Skeletal muscle satellite cell (primary cell): ENCODE measurements at regions not wholly inside any gene's neighbourhood (a gene's known extent, or its start where the extent isn't known, plus 50 kb on each side); places are given as distances from the start of the nearest gene placed in this dataset.

ENCODE experiments used
- H3K27me3 ChIP-seq: 2 replicates; pipeline ENCODE4 v1.7.0; 2013; ENCODE audit warnings: low read length; ENCODE audit not compliant: control insufficient read depth, insufficient read depth
- H3K36me3 ChIP-seq: 2 replicates; pipeline ENCODE4 v1.7.0; 2013; ENCODE audit warnings: mild to moderate bottlenecking, control low read depth, low read length; ENCODE audit not compliant: insufficient read depth
- H3K4me1 ChIP-seq: 2 replicates; pipeline ENCODE4 v1.7.0; 2013; ENCODE audit warnings: low read length; ENCODE audit not compliant: control insufficient read depth, insufficient read depth
- H3K4me2 ChIP-seq: 2 replicates; pipeline ENCODE4 v1.7.0; 2013; ENCODE audit warnings: mild to moderate bottlenecking, low read length
- H3K4me3 ChIP-seq: 2 replicates; pipeline ENCODE4 v1.7.0; 2013; ENCODE audit warnings: low read length
- H3K9ac ChIP-seq: 2 replicates; pipeline ENCODE4 v1.7.0; 2013; ENCODE audit warnings: mild to moderate bottlenecking, low read depth, low read length, moderate library complexity
- H3K9me3 ChIP-seq: replicated peaks from 2 replicates; pipeline ENCODE4 v1.7.0; 2013; ENCODE audit warnings: mild to moderate bottlenecking, control low read depth, low read length

DNA sequence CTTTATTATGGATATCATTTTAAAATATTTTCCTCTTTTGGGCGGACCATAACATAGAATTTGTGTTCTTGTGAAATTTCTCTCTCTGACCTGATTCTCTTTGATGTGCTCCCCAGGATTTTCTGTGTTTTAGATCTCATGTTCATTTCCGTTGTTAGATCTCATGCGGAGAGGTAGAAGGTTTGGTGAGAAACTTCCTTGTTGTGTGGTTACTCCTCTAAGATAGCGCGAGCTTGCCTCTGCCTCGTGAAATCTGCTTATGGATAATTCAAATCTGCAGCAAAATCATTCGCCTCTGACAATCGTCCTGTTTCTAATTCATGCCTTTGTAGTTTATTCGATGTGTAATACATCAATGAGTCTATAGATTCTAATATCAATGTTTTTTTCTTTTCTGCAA is 580.4 kb downstream of the USP25 start:
- H3K4me1 ChIP-seq: peaks cover 7% of the 10 kb centered on the region
- no peak overlapping the region for H3K9ac ChIP-seq
- H3K27me3 ChIP-seq: no peaks in the 10 kb centered on the region
- peak overlapping the region; percentile 90 for H3K4me2 ChIP-seq
- H3K9me3 ChIP-seq: no peaks in the 10 kb centered on the region
- no peaks in the 10 kb centered on the region for H3K36me3 ChIP-seq
- H3K4me3 ChIP-seq: no peak overlapping the region

DNA sequence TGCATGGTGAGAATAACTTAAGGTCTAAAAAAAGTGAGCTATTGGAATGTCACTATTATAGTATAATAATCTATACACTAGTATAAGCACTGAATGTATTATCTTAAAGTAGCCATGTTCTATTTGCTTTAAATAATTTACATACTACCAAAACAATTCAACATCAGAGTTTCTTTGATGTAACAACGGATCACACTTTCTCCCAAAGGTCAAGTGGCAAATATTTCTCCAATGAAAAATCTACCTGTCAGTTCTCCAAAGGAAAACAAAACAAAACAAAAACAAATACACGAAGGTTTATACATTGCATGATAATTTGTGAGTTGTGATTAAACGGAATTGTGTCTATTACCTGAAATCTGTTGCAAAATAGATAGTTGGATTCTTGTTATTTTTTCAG is 581.4 kb downstream of the USP25 start:
- no peaks in the 10 kb centered on the region for H3K27me3 ChIP-seq
- no peaks in the 10 kb centered on the region for H3K36me3 ChIP-seq
- H3K4me1 ChIP-seq: peaks cover 7% of the 10 kb centered on the region
- H3K9me3 ChIP-seq: no peaks in the 10 kb centered on the region
- no peak overlapping the region for H3K9ac ChIP-seq
- no peak overlapping the region for H3K4me2 ChIP-seq
- no peak overlapping the region for H3K4me3 ChIP-seq

DNA sequence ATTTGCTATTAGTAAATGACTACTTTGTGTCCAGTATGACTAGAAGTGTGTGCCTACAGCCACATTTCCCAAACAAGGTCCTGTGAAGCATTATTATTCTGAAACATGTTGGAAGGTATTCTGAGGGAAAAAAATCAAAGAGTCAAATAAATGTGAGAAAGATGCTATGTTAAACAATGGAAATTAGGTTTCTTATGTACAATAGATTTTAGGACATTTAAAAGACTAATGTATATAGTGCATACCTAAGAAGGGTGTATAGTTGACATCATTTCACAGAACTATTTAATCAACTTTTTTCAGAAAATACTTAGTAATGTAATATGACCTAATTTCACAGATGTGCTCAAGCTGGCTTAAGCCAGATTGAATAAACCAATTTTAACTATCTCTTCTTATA is 582.5 kb downstream of the USP25 start:
- H3K9me3 ChIP-seq: no peaks in the 10 kb centered on the region
- no peak overlapping the region for H3K4me2 ChIP-seq
- no peak overlapping the region for H3K9ac ChIP-seq
- H3K36me3 ChIP-seq: no peaks in the 10 kb centered on the region
- no peak overlapping the region for H3K4me3 ChIP-seq
- peaks cover 7% of the 10 kb centered on the region for H3K4me1 ChIP-seq
- no peaks in the 10 kb centered on the region for H3K27me3 ChIP-seq

DNA sequence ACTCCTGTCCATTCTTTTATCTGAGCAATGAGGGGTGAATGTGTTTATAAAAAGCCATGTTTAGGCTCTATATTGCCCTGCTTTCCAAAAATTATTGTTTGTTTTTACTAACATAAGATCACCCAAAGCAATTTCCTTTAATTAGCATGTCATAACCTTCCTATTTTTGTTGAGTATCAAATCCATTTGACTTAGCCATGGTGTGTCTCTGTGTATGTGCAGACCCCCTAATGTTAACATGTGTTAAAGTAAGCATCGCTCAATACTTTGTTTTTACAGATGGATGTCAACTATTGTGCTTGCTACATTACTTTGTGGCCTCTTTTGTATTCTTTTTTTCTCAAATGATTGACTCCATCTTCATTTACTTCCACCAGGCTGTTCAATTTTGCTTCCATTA is 585.4 kb downstream of the USP25 start:
- Histone ChIP-seq H3K9ac (no peak overlapping the region), H3K4me1 (no peaks in the 10 kb centered on the region), H3K9me3 (no peaks in the 10 kb centered on the region), H3K36me3 (no peaks in the 10 kb centered on the region), H3K4me2 (no peak overlapping the region), H3K4me3 (no peak overlapping the region), H3K27me3 (no peaks in the 10 kb centered on the region)

DNA sequence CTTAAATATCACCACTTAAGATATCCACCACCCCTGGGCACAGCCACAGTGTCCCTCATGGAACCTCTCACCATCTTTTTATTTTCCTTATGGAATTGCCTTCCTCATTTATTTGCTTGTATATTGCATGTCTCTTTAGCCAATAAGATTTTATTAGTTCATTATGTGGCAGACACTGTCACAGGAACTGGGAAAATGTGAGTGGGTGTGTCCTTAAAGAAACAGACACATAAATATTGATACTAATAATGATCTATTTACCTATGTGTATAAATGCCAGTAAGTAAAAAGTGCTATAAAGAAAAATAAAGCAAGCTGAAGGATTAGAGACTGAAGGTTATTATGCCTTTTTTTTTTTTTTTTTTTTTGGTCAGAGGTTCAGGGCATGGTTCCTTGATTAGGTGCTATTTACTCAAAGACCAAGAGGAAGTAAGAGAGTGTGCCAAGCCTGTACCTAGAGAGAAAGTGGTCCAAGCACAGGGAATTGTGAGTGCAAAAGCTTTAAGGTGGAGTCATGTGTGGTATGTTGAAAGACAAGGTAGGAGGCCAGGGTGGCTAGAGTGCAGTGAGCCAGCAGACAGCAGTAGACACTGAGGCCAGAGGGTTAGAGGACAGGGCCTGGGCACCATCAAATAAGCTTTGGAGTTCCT is 589.0 kb downstream of the USP25 start:
- H3K9ac ChIP-seq: no peak overlapping the region

DNA sequence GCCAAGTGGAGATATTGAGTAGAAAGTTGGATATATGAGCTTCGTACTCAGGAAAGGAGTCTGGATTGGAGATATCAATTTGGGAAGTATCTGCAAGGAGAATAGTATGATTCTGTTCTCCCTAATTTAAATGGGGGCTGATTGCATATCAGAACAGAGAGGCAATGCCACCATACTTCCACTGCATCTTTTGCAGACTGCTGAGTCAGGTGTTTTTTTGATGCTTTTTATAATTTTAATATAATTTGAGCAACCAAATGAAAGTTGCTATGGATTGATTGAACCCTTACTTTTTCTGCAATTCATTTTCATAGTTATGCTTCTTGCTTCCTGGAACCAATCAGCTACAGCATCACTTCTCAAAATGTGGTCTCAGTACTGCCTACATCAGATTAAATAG is 590.3 kb downstream of the USP25 start:
- Histone ChIP-seq H3K9ac (no peak overlapping the region), H3K4me3 (no peak overlapping the region), H3K27me3 (no peaks in the 10 kb centered on the region), H3K36me3 (no peaks in the 10 kb centered on the region), H3K4me2 (no peak overlapping the region), H3K4me1 (peaks cover 11% of the 10 kb centered on the region), H3K9me3 (no peaks in the 10 kb centered on the region)

More for the DNA sequence above, 589.0 kb downstream of the USP25 start:
- Histone ChIP-seq H3K4me1 (peaks cover 8% of the 10 kb centered on the region), H3K27me3 (no peaks in the 10 kb centered on the region), H3K4me2 (no peak overlapping the region), H3K4me3 (no peak overlapping the region), H3K36me3 (no peaks in the 10 kb centered on the region), H3K9me3 (no peaks in the 10 kb centered on the region)

DNA sequence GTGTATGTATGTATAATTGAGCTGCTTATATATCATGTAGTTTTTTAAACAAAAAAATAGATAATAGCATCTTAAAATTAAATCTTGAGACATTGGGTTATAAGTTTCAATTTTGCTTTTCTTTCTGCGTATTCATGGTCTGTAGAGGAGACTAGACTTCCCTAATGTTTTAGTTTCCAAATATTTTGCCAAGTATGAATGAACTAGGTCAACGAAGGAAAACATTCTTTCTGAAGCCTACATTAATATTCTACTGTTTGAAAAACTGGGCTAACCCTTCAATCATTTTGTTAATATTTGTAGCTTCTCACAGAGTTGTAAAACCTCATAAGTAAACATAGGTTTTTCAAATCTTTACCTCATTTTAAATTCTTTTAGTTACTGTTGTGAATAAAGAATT is 592.7 kb downstream of the USP25 start:
- Histone ChIP-seq H3K9ac (no peak overlapping the region), H3K27me3 (no peaks in the 10 kb centered on the region), H3K4me2 (no peak overlapping the region)

DNA sequence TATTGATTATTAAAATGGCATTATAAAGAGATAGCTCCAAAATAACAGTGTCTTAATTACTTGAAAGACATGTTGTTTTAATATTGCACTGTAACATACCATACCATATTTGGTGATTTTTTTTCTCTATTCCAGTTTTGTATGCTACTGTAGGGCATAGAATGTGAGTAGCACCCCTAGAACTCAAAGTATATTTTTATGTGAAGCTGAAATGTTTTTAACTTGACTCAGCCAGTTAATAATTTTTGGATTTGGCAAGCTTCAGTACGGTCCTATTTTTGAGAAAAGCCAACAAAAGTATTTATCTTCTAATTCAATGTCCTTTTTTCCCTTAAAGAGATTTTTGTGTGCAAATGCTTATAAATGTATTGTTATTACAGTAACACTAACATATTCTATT is 593.8 kb downstream of the USP25 start:
- Histone ChIP-seq H3K4me1 (peaks cover 11% of the 10 kb centered on the region), H3K27me3 (no peaks in the 10 kb centered on the region), H3K9me3 (no peaks in the 10 kb centered on the region)

More for the DNA sequence above, 592.7 kb downstream of the USP25 start:
- Histone ChIP-seq H3K9me3 (no peaks in the 10 kb centered on the region), H3K36me3 (no peaks in the 10 kb centered on the region), H3K4me1 (peaks cover 11% of the 10 kb centered on the region), H3K4me3 (no peak overlapping the region)

DNA sequence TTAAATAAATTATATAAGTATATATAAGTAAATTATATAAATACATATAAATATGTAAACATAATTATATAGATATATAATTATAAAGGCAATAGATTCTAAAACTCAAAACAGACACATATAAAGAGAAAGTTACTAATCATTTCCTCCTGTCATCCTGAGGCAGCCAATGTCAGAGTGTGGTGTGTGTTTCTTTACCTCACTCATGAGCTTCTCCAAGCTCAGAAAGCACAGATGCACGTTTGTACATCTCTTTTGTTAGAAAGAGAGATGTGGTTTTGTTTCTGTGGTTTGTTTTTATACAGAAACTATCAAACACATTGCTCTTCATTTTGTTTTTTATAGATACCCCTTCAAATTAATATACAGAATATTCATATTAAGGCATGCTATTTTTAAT is 594.8 kb downstream of the USP25 start:
- Histone ChIP-seq H3K9ac (no peak overlapping the region), H3K36me3 (no peaks in the 10 kb centered on the region), H3K4me2 (no peak overlapping the region), H3K27me3 (no peaks in the 10 kb centered on the region), H3K9me3 (no peaks in the 10 kb centered on the region), H3K4me1 (peaks cover 11% of the 10 kb centered on the region), H3K4me3 (no peak overlapping the region)

More for the DNA sequence above, 593.8 kb downstream of the USP25 start:
- Histone ChIP-seq H3K4me2 (no peak overlapping the region), H3K4me3 (no peak overlapping the region), H3K36me3 (no peaks in the 10 kb centered on the region), H3K9ac (no peak overlapping the region)

DNA sequence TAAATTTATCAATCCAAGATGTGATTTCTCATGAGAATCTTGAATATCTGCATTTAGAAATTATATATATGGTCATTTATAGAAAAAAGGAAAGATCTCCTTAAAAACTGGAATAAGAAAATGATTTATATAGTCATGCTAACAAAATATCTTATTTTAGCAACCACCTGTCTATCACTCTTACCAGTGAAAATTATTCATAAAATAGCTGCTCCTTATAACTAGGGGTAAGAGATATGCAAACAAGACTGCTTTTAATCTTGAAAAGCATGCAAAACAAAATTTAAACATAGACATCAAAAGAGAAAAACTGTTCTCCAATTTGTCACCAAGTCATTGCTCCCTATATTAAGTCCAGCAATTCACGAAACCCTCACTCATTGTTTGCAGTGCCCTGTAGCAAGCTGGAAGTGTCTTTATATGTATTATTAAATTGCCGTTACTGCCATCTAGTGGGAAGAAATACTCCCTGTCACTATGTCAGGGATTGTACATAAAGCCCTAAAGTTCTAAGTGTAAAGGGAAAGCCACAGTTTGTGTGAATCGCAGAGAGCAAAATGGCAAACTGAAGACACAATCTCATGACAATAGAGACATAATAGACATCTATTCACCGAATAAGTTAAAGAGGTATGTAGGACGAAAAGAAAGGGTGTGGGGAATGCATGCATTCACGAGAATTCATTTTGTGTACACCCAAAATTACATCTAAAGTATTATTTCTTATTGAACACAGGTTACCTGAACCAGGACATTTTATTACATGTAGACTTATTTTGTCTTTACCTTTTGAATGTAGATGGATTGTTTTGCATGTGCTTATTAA is 600.5 kb downstream of the USP25 start:
- no peaks in the 10 kb centered on the region for H3K27me3 ChIP-seq
- no peak overlapping the region for H3K4me2 ChIP-seq
- no peak overlapping the region for H3K4me3 ChIP-seq
- no peaks in the 10 kb centered on the region for H3K36me3 ChIP-seq
- H3K9me3 ChIP-seq: no peaks in the 10 kb centered on the region
- no peaks in the 10 kb centered on the region for H3K4me1 ChIP-seq
- no peak overlapping the region for H3K9ac ChIP-seq

DNA sequence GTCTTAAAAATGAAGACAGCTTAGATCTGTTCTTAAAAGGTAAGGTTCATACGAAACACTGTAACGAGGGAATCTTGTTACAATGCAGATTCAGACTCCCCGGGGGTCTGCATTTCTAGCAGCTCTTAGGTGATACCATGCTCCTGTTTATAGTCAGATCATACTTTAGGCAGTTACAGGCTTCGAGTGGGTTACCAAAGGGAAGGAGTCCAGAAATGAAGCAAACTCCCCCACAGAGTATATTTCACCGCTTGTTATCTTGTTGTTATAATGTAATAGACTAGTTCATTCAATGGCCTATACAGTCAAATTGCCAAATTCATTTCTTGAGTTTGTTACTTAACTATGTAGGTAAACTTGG is 601.1 kb downstream of the USP25 start:
- H3K27me3 ChIP-seq: no peaks in the 10 kb centered on the region
- H3K4me3 ChIP-seq: no peak overlapping the region
- no peak overlapping the region for H3K4me2 ChIP-seq
- no peaks in the 10 kb centered on the region for H3K36me3 ChIP-seq
- H3K4me1 ChIP-seq: no peaks in the 10 kb centered on the region
- no peak overlapping the region for H3K9ac ChIP-seq
- no peaks in the 10 kb centered on the region for H3K9me3 ChIP-seq

DNA sequence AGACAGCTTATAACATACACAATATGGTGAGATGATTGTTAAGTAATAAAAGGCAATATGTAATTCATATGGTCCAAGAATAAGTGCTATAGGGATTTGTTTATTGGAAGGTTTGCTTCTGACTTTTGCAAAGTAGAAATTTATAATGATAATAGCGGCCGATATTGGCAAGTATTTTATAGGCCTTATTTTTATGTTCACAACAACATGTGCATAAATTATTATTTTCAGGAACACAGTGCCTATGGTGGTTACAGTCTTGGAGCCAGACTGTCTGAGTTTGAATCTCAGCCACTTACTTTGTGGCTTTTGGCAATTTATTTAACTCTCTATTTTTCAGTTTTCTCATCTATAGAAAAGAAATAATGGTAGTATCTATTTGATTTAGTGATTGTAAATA is 607.5 kb downstream of the USP25 start:
- no peaks in the 10 kb centered on the region for H3K9me3 ChIP-seq
- H3K4me2 ChIP-seq: no peak overlapping the region
- no peak overlapping the region for H3K9ac ChIP-seq
- no peaks in the 10 kb centered on the region for H3K4me1 ChIP-seq
- H3K4me3 ChIP-seq: no peak overlapping the region
- H3K27me3 ChIP-seq: no peaks in the 10 kb centered on the region
- H3K36me3 ChIP-seq: no peaks in the 10 kb centered on the region
